H1 (cell line): ENCODE measurements at regions not wholly inside any gene's neighbourhood (a gene's known extent, or its start where the extent isn't known, plus 50 kb on each side); places are given as distances from the start of the nearest gene placed in this dataset.

Source experiments
- CTCF ChIA-PET: fragments of 300-600 bp; sonication (Branson Sonifier 250); formaldehyde crosslinking; loops from one replicate; lab custom pipeline; 2021; ENCODE audit not compliant: partially characterized antibody; lab: Charles Lee
- POLR2A ChIA-PET: fragments of 300-600 bp; sonication (Branson Sonifier 250); formaldehyde crosslinking; loops from one replicate; lab custom pipeline; 2021; ENCODE audit warnings: inconsistent platforms; ENCODE audit not compliant: partially characterized antibody; lab: Charles Lee
- DNase-seq, 2 experiments: peaks; one replicate each; pipeline versions ENCODE4 v3.0.0 to v3.0.0-alpha.2; 2010 to 2022; ENCODE audit warnings: low spot score in 2 of 2, low read depth in 1 of 2, mixed read lengths in 1 of 2
- FAIRE-seq: peaks from 2 replicates; lab custom pipeline; 2011; peaks lifted over from hg19 to GRCh38; lab: Jason Lieb, UNC
- H2AFZ ChIP-seq: 2 replicates; pipeline ENCODE4 v1.8.1; 2012; ENCODE audit warnings: low read length, inconsistent platforms
- H2AK5ac ChIP-seq: 2 replicates; pipeline ENCODE4 v1.6.1; 2013; ENCODE audit warnings: low read depth, low read length
- H2BK120ac ChIP-seq: replicated peaks from 2 replicates; pipeline ENCODE3; 2013; ENCODE audit warnings: low read depth, low read length, inconsistent platforms
- H2BK12ac ChIP-seq: 2 replicates; pipeline ENCODE4 v1.6.1; 2013; ENCODE audit warnings: low read depth, low read length
- H2BK15ac ChIP-seq: 2 replicates; pipeline ENCODE4 v1.6.1; 2013; ENCODE audit warnings: low read length
- H2BK20ac ChIP-seq: 2 replicates; pipeline ENCODE4 v1.6.1; 2013; ENCODE audit warnings: low read length
- H2BK5ac ChIP-seq: 2 replicates; pipeline ENCODE4 v1.6.1; 2013; ENCODE audit warnings: low read depth, low read length
- H3K14ac ChIP-seq: 2 replicates; pipeline ENCODE4 v1.6.1; 2013; ENCODE audit warnings: inconsistent platforms; ENCODE audit not compliant: insufficient read length
- H3K18ac ChIP-seq: 2 replicates; pipeline ENCODE4 v1.6.1; 2013; ENCODE audit warnings: low read length; ENCODE audit errors: extremely low read depth
- H3K23ac ChIP-seq: 2 replicates; pipeline ENCODE4 v1.6.1; 2013; ENCODE audit warnings: inconsistent platforms; ENCODE audit not compliant: insufficient read length
- H3K23me2 ChIP-seq: 2 replicates; pipeline ENCODE4 v1.6.1; 2013; ENCODE audit warnings: low read depth, low read length
- H3K27ac ChIP-seq: 2 replicates; pipeline ENCODE4 v1.6.1; 2011; ENCODE audit warnings: low read depth, low read length, inconsistent platforms
- H3K27me3 ChIP-seq, 4 experiments: replicated peaks in 1 of 4; 1 replicate in 1 of 4; 2 replicates in 3 of 4; pipeline versions ENCODE4 v1.6.1 to v1.8.1; 2011 to 2013; ENCODE audit warnings: low read length in 3 of 4, mild to moderate bottlenecking in 3 of 4, inconsistent platforms in 2 of 4, mixed read lengths in 2 of 4, moderate library complexity in 1 of 4; ENCODE audit not compliant: control insufficient read depth in 3 of 4, insufficient read depth in 3 of 4; ENCODE audit errors: extremely low read depth in 1 of 4
- H3K36me3 ChIP-seq, 4 experiments: 2 replicates each; pipeline versions ENCODE4 v1.6.1 to v1.8.1; 2011 to 2013; ENCODE audit warnings: mild to moderate bottlenecking in 4 of 4, low read length in 3 of 4, moderate library complexity in 2 of 4, control low read depth in 1 of 4, inconsistent platforms in 1 of 4; ENCODE audit not compliant: insufficient read depth in 4 of 4, control insufficient read depth in 2 of 4
- H3K4ac ChIP-seq: replicated peaks from 2 replicates; pipeline ENCODE3; 2013; ENCODE audit warnings: low read length, low read depth, mixed read lengths, inconsistent platforms; ENCODE audit not compliant: insufficient read length
- H3K4me1 ChIP-seq, 4 experiments: replicated peaks in 1 of 4; 1 replicate in 1 of 4; 2 replicates in 3 of 4; pipeline versions ENCODE4 v1.6.1 to v1.8.1; 2011 to 2013; ENCODE audit warnings: low read length in 3 of 4, inconsistent platforms in 2 of 4, mixed read lengths in 1 of 4; ENCODE audit not compliant: insufficient read depth in 4 of 4, control insufficient read depth in 3 of 4
- H3K4me2 ChIP-seq, 2 experiments: 2 replicates each; pipeline versions ENCODE4 v1.6.1 to v1.8.1; 2011 to 2013; ENCODE audit warnings: low read depth in 2 of 2, low read length in 2 of 2, control low read depth in 1 of 2, inconsistent platforms in 1 of 2, mild to moderate bottlenecking in 1 of 2; ENCODE audit not compliant: insufficient read depth in 1 of 2
- H3K4me3 ChIP-seq, 4 experiments: fragments of 200-600, 300-600 bp in 1 of 4; sonication (generic), shearing (Covaris generic), sonication (Bioruptor Twin) in 1 of 4; 2 replicates each; pipeline versions ENCODE4 v1.5.1 to v1.8.1; 2011 to 2016; ENCODE audit warnings: low read length in 4 of 4, low read depth in 3 of 4, control low read depth in 2 of 4, inconsistent platforms in 2 of 4, mild to moderate bottlenecking in 2 of 4, mixed read lengths in 1 of 4, moderate library complexity in 1 of 4; ENCODE audit not compliant: insufficient read depth in 2 of 4; ENCODE audit errors: extremely low read depth in 1 of 4
- H3K56ac ChIP-seq: replicated peaks from 2 replicates; pipeline ENCODE3; 2013; ENCODE audit warnings: low read depth, mild to moderate bottlenecking, mixed read lengths, low read length, inconsistent platforms; ENCODE audit not compliant: insufficient read length
- H3K79me1 ChIP-seq: 2 replicates; pipeline ENCODE4 v1.6.1; 2013; ENCODE audit warnings: low read depth, low read length, control low read depth
- H3K79me2 ChIP-seq, 2 experiments: 2 replicates each; pipeline versions ENCODE4 v1.6.1 to v1.8.1; 2012 to 2013; ENCODE audit warnings: low read length in 2 of 2, mild to moderate bottlenecking in 2 of 2, inconsistent platforms in 1 of 2; ENCODE audit not compliant: insufficient read depth in 2 of 2, control insufficient read depth in 1 of 2
- H3K9ac ChIP-seq, 4 experiments: replicated peaks in 1 of 4; 1 replicate in 1 of 4; 2 replicates in 3 of 4; pipeline versions ENCODE4 v1.6.1 to v1.8.1; 2011 to 2013; ENCODE audit warnings: low read depth in 3 of 4, low read length in 3 of 4, control low read depth in 2 of 4, mild to moderate bottlenecking in 2 of 4, moderate library complexity in 2 of 4, inconsistent platforms in 1 of 4; ENCODE audit errors: extremely low read depth in 1 of 4
- H3K9me3 ChIP-seq, 2 experiments: 2 replicates each; pipeline versions ENCODE4 v1.6.1 to v1.8.1; 2012 to 2013; ENCODE audit warnings: mild to moderate bottlenecking in 2 of 2, moderate library complexity in 2 of 2, control low read depth in 1 of 2, inconsistent platforms in 1 of 2, low read depth in 1 of 2, low read length in 1 of 2, mixed read lengths in 1 of 2; ENCODE audit not compliant: insufficient read depth in 2 of 2
- H4K20me1 ChIP-seq, 2 experiments: replicated peaks in 1 of 2; 2 replicates each; pipeline versions ENCODE3 to v1.8.1; 2011 to 2013; ENCODE audit warnings: inconsistent platforms in 2 of 2, low read length in 2 of 2, mild to moderate bottlenecking in 1 of 2; ENCODE audit not compliant: insufficient read depth in 2 of 2, control insufficient read depth in 1 of 2
- H4K5ac ChIP-seq: 2 replicates; pipeline ENCODE4 v1.6.1; 2013; ENCODE audit warnings: low read length, low read depth, mixed read lengths, inconsistent platforms; ENCODE audit not compliant: insufficient read length
- H4K8ac ChIP-seq: 2 replicates; pipeline ENCODE4 v1.8.0; 2013; ENCODE audit warnings: mild to moderate bottlenecking, moderate library complexity, low read length, inconsistent platforms; ENCODE audit not compliant: insufficient read depth; ENCODE audit errors: extremely low read depth
- H4K91ac ChIP-seq: replicated peaks from 2 replicates; pipeline ENCODE3; 2013; ENCODE audit warnings: low read length, mixed read lengths, inconsistent platforms; ENCODE audit not compliant: insufficient read length
- BACH1 ChIP-seq: IDR thresholded peaks from 2 replicates; pipeline ENCODE4 v1.6.1; 2012; ENCODE audit warnings: low read length, improper control_type of control experiment
- CHD1 ChIP-seq: IDR thresholded peaks from 2 replicates; pipeline ENCODE4 v1.6.1; 2012; ENCODE audit warnings: low read depth, low read length, improper control_type of control experiment
- EP300 ChIP-seq, 2 experiments: IDR thresholded peaks; 1 replicate in 1 of 2; 2 replicates in 1 of 2; pipeline ENCODE4 v1.6.1; 2011 to 2012; ENCODE audit warnings: low read depth in 2 of 2, low read length in 2 of 2, mild to moderate bottlenecking in 2 of 2, borderline replicate concordance in 1 of 2, inconsistent platforms in 1 of 2, moderate library complexity in 1 of 2
- GTF2F1 ChIP-seq: IDR thresholded peaks from 2 replicates; pipeline ENCODE4 v1.6.1; 2012; ENCODE audit warnings: low read depth, low read length, improper control_type of control experiment, borderline replicate concordance
- KDM1A ChIP-seq: fragments of 200-600, 300-600 bp; sonication (generic); IDR thresholded peaks from 2 replicates; pipeline ENCODE4 v1.7.1; 2016; ENCODE audit warnings: mild to moderate bottlenecking, low read length, borderline replicate concordance
- NANOG ChIP-seq: IDR thresholded peaks from 2 replicates; pipeline ENCODE4 v1.6.1; 2011; ENCODE audit warnings: low read length, low read depth, mild to moderate bottlenecking, inconsistent platforms; ENCODE audit not compliant: insufficient read depth, poor library complexity, severe bottlenecking
- POU5F1 ChIP-seq: IDR thresholded peaks from 2 replicates; pipeline ENCODE4 v1.6.1; 2011; ENCODE audit warnings: low read depth, mild to moderate bottlenecking, low read length, moderate library complexity
- RFX5 ChIP-seq: IDR thresholded peaks from 2 replicates; pipeline ENCODE4 v1.6.1; 2011; ENCODE audit warnings: low read depth, low read length, improper control_type of control experiment, borderline replicate concordance
- SIRT6 ChIP-seq: IDR thresholded peaks from one replicate; pipeline ENCODE4 v1.7.1; 2012; ENCODE audit warnings: low read length, inconsistent platforms
- SP4 ChIP-seq: IDR thresholded peaks from 2 replicates; pipeline ENCODE4 v1.6.1; 2012; ENCODE audit warnings: low read length, inconsistent platforms
- ZNF274 ChIP-seq: IDR thresholded peaks from 2 replicates; pipeline ENCODE4 v1.7.0; 2012; ENCODE audit warnings: low read length, borderline replicate concordance; ENCODE audit errors: extremely low read depth
- WGBS, 2 experiments: shearing (Covaris generic) in 1 of 2; methylation state at CpG; one replicate each; pipeline versions ENCODE4 v1.1.6 to v1.1.7; 2013 to 2015; ENCODE audit warnings: low lambda C conversion rate in 2 of 2, mixed read lengths in 2 of 2, inconsistent platforms in 1 of 2, low coverage in 1 of 2, missing lambda C conversion rate in 1 of 2; ENCODE audit not compliant: insufficient replicate concordance in 2 of 2, insufficient coverage in 1 of 2, insufficient read length in 1 of 2; ENCODE audit errors: extremely low coverage in 1 of 2, missing lambda C conversion rate in 1 of 2; 5-methylcytosine and 5-hydroxymethylcytosine counted together
- TF ChIP-seq, protein P1 (sequence below): IDR thresholded peaks from 2 replicates; pipeline ENCODE4 v1.6.1; 2012; ENCODE audit warnings: low read length, inconsistent platforms

GRCh38 chr20:63128367-63128766, 87.6 kb downstream of the YTHDF1 start:
- no peak overlapping the region for H2AK5ac ChIP-seq
- no peak overlapping the region for H4K8ac ChIP-seq
- H3K9ac ChIP-seq, result no peak overlapping the region
- H3K23ac ChIP-seq, result no peak overlapping the region
- H3K4me2 ChIP-seq, result no peak overlapping the region
- no peak overlapping the region for H3K18ac ChIP-seq
- no peak overlapping the region for H2BK15ac ChIP-seq
- FAIRE-seq (no peak), DNase-seq (no peak)
- peak overlapping the region; percentile 23; the same call in 1 of the 2 replicates for H2BK20ac ChIP-seq
- no peaks in the 10 kb centered on the region for H3K79me1 ChIP-seq
- no peak overlapping the region for H4K5ac ChIP-seq
- H3K27me3 ChIP-seq, result no peaks in the 10 kb centered on the region; a peak in 1 of 7 replicates
- no peak overlapping the region for H3K4ac ChIP-seq
- no peaks in the 10 kb centered on the region; a peak in 1 of 4 replicates for H3K9me3 ChIP-seq
- H2BK120ac ChIP-seq, result no peak overlapping the region
- H3K14ac ChIP-seq, result no peak overlapping the region
- H3K4me1 ChIP-seq, result peaks cover 0 to 12% (median 2%) of the 10 kb centered on the region in 4 experiments; a peak in 4 of 7 replicates
- no peak overlapping the region for H3K56ac ChIP-seq
- no peak overlapping the region for H3K27ac ChIP-seq
- no peak overlapping the region for H2BK12ac ChIP-seq
- H2AFZ ChIP-seq, result no peak overlapping the region
- ChIA-PET CTCF (interaction anchor here (1.3 to 2.0 kb wide), 3 partner anchors 10 to 72 kb away, joined by 3 to 5 read pairs (median 4); no protein-coding TSS in a partner anchor), POLR2A (no interaction called here)
- H3K36me3 ChIP-seq, result no peaks in the 10 kb centered on the region
- TF ChIP-seq SP4, result no peak
- no peak for TF ChIP-seq RFX5
- TF ChIP-seq GTF2F1, result no peak
- no peak for TF ChIP-seq POU5F1
- TF ChIP-seq, protein P1, sequence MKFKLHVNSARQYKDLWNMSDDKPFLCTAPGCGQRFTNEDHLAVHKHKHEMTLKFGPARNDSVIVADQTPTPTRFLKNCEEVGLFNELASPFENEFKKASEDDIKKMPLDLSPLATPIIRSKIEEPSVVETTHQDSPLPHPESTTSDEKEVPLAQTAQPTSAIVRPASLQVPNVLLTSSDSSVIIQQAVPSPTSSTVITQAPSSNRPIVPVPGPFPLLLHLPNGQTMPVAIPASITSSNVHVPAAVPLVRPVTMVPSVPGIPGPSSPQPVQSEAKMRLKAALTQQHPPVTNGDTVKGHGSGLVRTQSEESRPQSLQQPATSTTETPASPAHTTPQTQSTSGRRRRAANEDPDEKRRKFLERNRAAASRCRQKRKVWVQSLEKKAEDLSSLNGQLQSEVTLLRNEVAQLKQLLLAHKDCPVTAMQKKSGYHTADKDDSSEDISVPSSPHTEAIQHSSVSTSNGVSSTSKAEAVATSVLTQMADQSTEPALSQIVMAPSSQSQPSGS, result no peak
- no peak for TF ChIP-seq ZNF274
- no peak for TF ChIP-seq EP300 (IDR thresholded peaks at IDR 0.05; ENCODE audit: borderline replicate concordance in 1 of 2, low read depth in 2 of 2, low read length in 2 of 2)
- no peak for TF ChIP-seq CHD1
- TF ChIP-seq SIRT6, result no peak
- TF ChIP-seq KDM1A, result no peak
- no peak for TF ChIP-seq NANOG
- no peak for TF ChIP-seq BACH1
- 0 out of 2 replicates have a peak, but pooled peaks cover 1% of the 10 kb centered on the region for H3K23me2 ChIP-seq
- no peak overlapping the region for H2BK5ac ChIP-seq
- 92% methylated on average over 24 of the region's 30 CpGs; no CpG with 5 or more reads in 1 of the 2 experiments for WGBS, 2 experiments
- H4K20me1 ChIP-seq, result no peaks in the 10 kb centered on the region
- H4K91ac ChIP-seq, result peak overlapping the region; percentile 34
- no peaks in the 10 kb centered on the region for H3K79me2 ChIP-seq
- H3K4me3 ChIP-seq, result no peak overlapping the region
